Lung (tissue), 11 donors: ENCODE measurements at regions not wholly inside any gene's neighbourhood (a gene's known extent, or its start where the extent isn't known, plus 50 kb on each side); places are given as distances from the start of the nearest gene placed in this dataset.

Experiments used
- ATAC-seq: fragments of 200-7000 bp; cut with Tn5 transposase; one replicate; pipeline ENCODE4 v1.9.1; 2020; ENCODE audit warnings: moderate number of reproducible peaks; ENCODE audit not compliant: insufficient read depth, low FRiP score
- DNase-seq, 3 donors: peaks; one replicate each; pipeline ENCODE4 v3.0.0-alpha.2; 2013 to 2017
- H3K27ac ChIP-seq, 2 donors: one replicate each; pipeline ENCODE4 v1.5.1; 2013; ENCODE audit warnings: mild to moderate bottlenecking in 2 of 2, moderate library complexity in 2 of 2, control low read depth in 1 of 2, inconsistent platforms in 1 of 2, low read depth in 1 of 2, low read length in 1 of 2
- H3K27me3 ChIP-seq, 3 donors: one replicate each; pipeline ENCODE4 v1.5.1; 2013; ENCODE audit warnings: low read length in 2 of 3; ENCODE audit not compliant: control insufficient read depth in 3 of 3, insufficient read depth in 3 of 3
- H3K36me3 ChIP-seq, 4 donors: one replicate each; pipeline ENCODE4 v1.5.1; 2013; ENCODE audit warnings: low read length in 4 of 4, mild to moderate bottlenecking in 1 of 4, moderate library complexity in 1 of 4; ENCODE audit not compliant: control insufficient read depth in 4 of 4, insufficient read depth in 4 of 4
- H3K4me1 ChIP-seq, 5 donors: one replicate each; pipeline ENCODE4 v1.5.1; 2013; ENCODE audit warnings: low read length in 5 of 5, mild to moderate bottlenecking in 2 of 5, moderate library complexity in 1 of 5; ENCODE audit not compliant: control insufficient read depth in 5 of 5, insufficient read depth in 5 of 5
- H3K4me3 ChIP-seq: one replicate; pipeline ENCODE4 v1.5.1; 2013; ENCODE audit warnings: mild to moderate bottlenecking, control low read depth, moderate library complexity
- H3K9ac ChIP-seq, 2 donors: one replicate each; pipeline ENCODE4 v1.5.1; 2013; ENCODE audit warnings: low read length in 2 of 2, control low read depth in 1 of 2; ENCODE audit not compliant: insufficient read depth in 1 of 2
- H3K9me3 ChIP-seq, 4 donors: one replicate each; pipeline ENCODE4 v1.5.1; 2013; ENCODE audit warnings: low read length in 3 of 4, mild to moderate bottlenecking in 1 of 4, moderate library complexity in 1 of 4; ENCODE audit not compliant: control insufficient read depth in 4 of 4, insufficient read depth in 3 of 4
- CTCF ChIP-seq: IDR thresholded peaks from 2 replicates; pipeline ENCODE4 v1.5.1; 2012; ENCODE audit warnings: mild to moderate bottlenecking; ENCODE audit errors: control extremely low read depth, extremely low read depth
- WGBS, 2 donors: extraction: QIAGEN DNeasy Blood & Tissue Kit; methylation state at CpG; one replicate each; pipeline ENCODE4 v1.1.7; 2013; 5-methylcytosine and 5-hydroxymethylcytosine counted together
- donor health status: control.
- donor health status: control.
- donor health status: Bipolar disorder and iron deficiency.
- donor health status: healthy.
- donor health status: DM: yes; HTN: yes; CAD: no.

- peaks cover 0 to 22% (median 14%) of the 10 kb centered on the region in 5 donors for H3K4me1 ChIP-seq
- peak; percentile 41 to 78 (median 67) for DNase-seq
- H3K36me3 ChIP-seq = no peaks in the 10 kb centered on the region
- H3K27me3 ChIP-seq = no peaks in the 10 kb centered on the region
- H3K9ac ChIP-seq = peak overlapping the region in 1 of 2 donors; percentile 26
- no peaks in the 10 kb centered on the region for H3K9me3 ChIP-seq
- no peak overlapping the region for H3K4me3 ChIP-seq
- no peak for ATAC-seq
- 78 to 88% methylated on average over 8 of the region's 8 CpGs for WGBS, 2 donors
- no peak overlapping the region for H3K27ac ChIP-seq
- TF ChIP-seq CTCF = no peak
Measured at GRCh38 chr6:111980971-111981840, 72.7 kb upstream of the CCN6 start.

DNA sequence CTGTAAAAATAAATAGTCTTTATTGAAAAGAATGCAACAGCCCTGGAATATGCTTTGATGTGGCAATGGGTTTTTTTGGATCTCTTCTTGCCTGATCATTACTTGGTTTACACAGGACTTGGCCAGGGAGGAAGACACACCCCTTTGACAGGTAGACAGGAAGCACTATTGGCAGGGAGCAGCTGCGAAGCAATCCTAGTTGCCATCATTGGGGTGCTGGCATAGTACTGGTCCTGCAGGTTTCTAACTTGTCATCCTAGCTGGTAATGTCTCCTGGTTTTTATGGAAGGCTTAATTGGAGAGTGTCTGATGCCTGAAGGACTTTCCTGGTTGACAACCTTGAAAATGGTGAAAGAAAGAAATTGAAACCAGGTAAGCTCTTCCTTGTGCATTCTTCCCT lies 71.2 kb upstream of the CCN6 start:
- no peaks in the 10 kb centered on the region for H3K9me3 ChIP-seq
- no peak overlapping the region for H3K4me3 ChIP-seq
- H3K27me3 ChIP-seq = no peaks in the 10 kb centered on the region
- TF ChIP-seq CTCF = no peak
- DNase-seq (no peak), ATAC-seq (no peak)
- peaks cover 0 to 22% (median 14%) of the 10 kb centered on the region in 5 donors for H3K4me1 ChIP-seq
- H3K9ac ChIP-seq = no peak overlapping the region
- WGBS, 2 donors = 83 to 89% methylated on average over 1 of the region's 1 CpG
- no peak overlapping the region for H3K27ac ChIP-seq
- H3K36me3 ChIP-seq = no peaks in the 10 kb centered on the region

- no peak for ATAC-seq
- DNase-seq = no peak
- no peaks in the 10 kb centered on the region for H3K27me3 ChIP-seq
- no peak overlapping the region for H3K27ac ChIP-seq
- H3K9me3 ChIP-seq = no peaks in the 10 kb centered on the region
- TF ChIP-seq CTCF = no peak
- H3K36me3 ChIP-seq = no peaks in the 10 kb centered on the region
- H3K9ac ChIP-seq = no peak overlapping the region
- H3K4me1 ChIP-seq = peaks cover 0 to 22% (median 14%) of the 10 kb centered on the region in 5 donors
- WGBS, 2 donors = 73 to 91% methylated on average over 3 of the region's 3 CpGs
- H3K4me3 ChIP-seq = no peak overlapping the region
Measured at GRCh38 chr6:111983193-111983592, 70.7 kb upstream of the CCN6 start.
